Spleen (tissue), 7 donors: ENCODE measurements at regions not wholly inside any gene's neighbourhood (a gene's known extent, or its start where the extent isn't known, plus 50 kb on each side); places are given as distances from the start of the nearest gene placed in this dataset.

Experiments
- CTCF ChIP-seq, 11 experiments: fragments of 200-600 bp in 7 of 11; fragments of 450-650 bp in 4 of 11; sonication (generic) in 4 of 11; IDR thresholded peaks in 8 of 11; conservative IDR thresholded peaks in 3 of 11; 1 replicate in 7 of 11; 2 replicates in 4 of 11; pipeline versions ENCODE4 v1.4.0 to v1.8.0; 2016 to 2021; ENCODE audit warnings: antibody characterized with exemption in 11 of 11, inconsistent platforms in 4 of 11, mild to moderate bottlenecking in 1 of 11
- POLR2A ChIP-seq, 3 donors: fragments of 450-650 bp; IDR thresholded peaks; one replicate each; pipeline ENCODE4 v1.5.1; 2017; ENCODE audit warnings: antibody characterized with exemption in 3 of 3, mild to moderate bottlenecking in 1 of 3
- POLR2AphosphoS5 ChIP-seq, 3 donors: sonication (generic); formaldehyde crosslinking; IDR thresholded peaks; one replicate each; pipeline ENCODE4 v1.5.1; 2017; ENCODE audit warnings: antibody characterized with exemption in 3 of 3
- donor health status: DM: no; HTN: no; CAD: no; lungs with moderate emphysema.
- donor health status: DM: no; HTN: no; CAD: no.
- donor health status: DM: no; HTN: no; CAD: no.

GRCh38 chr5:18312016-18312415, 677.8 kb downstream of the TAF11L14 start:
- TF ChIP-seq POLR2AphosphoS5 (IDR thresholded peaks at IDR 0.05) (no peak), CTCF (IDR thresholded peaks at IDR 0.05 in 8 of 11, conservative IDR thresholded peaks at IDR 0.05 in 3 of 11) (no peak), POLR2A (IDR thresholded peaks at IDR 0.05) (no peak)
